HUES48 (cell line): ENCODE measurements at regions not wholly inside any gene's neighbourhood (a gene's known extent, or its start where the extent isn't known, plus 50 kb on each side); places are given as distances from the start of the nearest gene placed in this dataset.

Experiments
- H3K27ac ChIP-seq: one replicate; pipeline ENCODE4 v1.7.0; 2013; ENCODE audit warnings: low read depth, low read length, inconsistent platforms
- H3K27me3 ChIP-seq: 2 replicates; pipeline ENCODE4 v1.6.1; 2013; ENCODE audit warnings: mild to moderate bottlenecking, low read length; ENCODE audit not compliant: control insufficient read depth, insufficient read depth
- H3K36me3 ChIP-seq: 2 replicates; pipeline ENCODE4 v1.6.1; 2013; ENCODE audit warnings: low read length; ENCODE audit not compliant: control insufficient read depth, insufficient read depth
- H3K4me1 ChIP-seq: 2 replicates; pipeline ENCODE4 v1.6.1; 2013; ENCODE audit warnings: mild to moderate bottlenecking, low read length; ENCODE audit not compliant: control insufficient read depth, insufficient read depth
- H3K4me3 ChIP-seq: 2 replicates; pipeline ENCODE4 v1.5.1; 2013; ENCODE audit warnings: mild to moderate bottlenecking, low read depth, low read length
- H3K9ac ChIP-seq: 2 replicates; pipeline ENCODE4 v1.6.1; 2013; ENCODE audit warnings: mild to moderate bottlenecking, low read depth, low read length, moderate library complexity
- H3K9me3 ChIP-seq: 2 replicates; pipeline ENCODE4 v1.6.1; 2013; ENCODE audit warnings: low read length; ENCODE audit not compliant: control insufficient read depth, insufficient read depth

- Histone ChIP-seq H3K9ac (no peak overlapping the region), H3K9me3 (no peaks in the 10 kb centered on the region), H3K4me3 (no peak overlapping the region), H3K27me3 (no peaks in the 10 kb centered on the region), H3K27ac (no peak overlapping the region), H3K36me3 (no peaks in the 10 kb centered on the region), H3K4me1 (peaks cover 6% of the 10 kb centered on the region; the same call in 1 of the 2 replicates)
Measured at GRCh38 chr2:16043192-16043591, 102.8 kb downstream of the MYCN start.

GRCh38 chr2:16042201-16042700 lies 101.9 kb downstream of the MYCN start:
- Histone ChIP-seq H3K9ac (no peak overlapping the region), H3K27me3 (no peaks in the 10 kb centered on the region), H3K27ac (no peak overlapping the region), H3K4me1 (peaks cover 6% of the 10 kb centered on the region; the same call in 1 of the 2 replicates), H3K4me3 (no peak overlapping the region), H3K9me3 (no peaks in the 10 kb centered on the region), H3K36me3 (no peaks in the 10 kb centered on the region)

GRCh38 chr2:16040271-16041010 lies 100.1 kb downstream of the MYCN start:
- Histone ChIP-seq H3K4me1 (peaks cover 15% of the 10 kb centered on the region), H3K4me3 (no peak overlapping the region), H3K27me3 (no peaks in the 10 kb centered on the region), H3K27ac (no peak overlapping the region), H3K9me3 (no peaks in the 10 kb centered on the region), H3K36me3 (no peaks in the 10 kb centered on the region), H3K9ac (no peak overlapping the region)

- Histone ChIP-seq H3K27me3 (no peaks in the 10 kb centered on the region), H3K9me3 (no peaks in the 10 kb centered on the region)
Measured at GRCh38 chr2:16039823-16040222, 99.5 kb downstream of the MYCN start.

GRCh38 chr2:16039055-16039454 lies 98.7 kb downstream of the MYCN start:
- no peaks in the 10 kb centered on the region for H3K9me3 ChIP-seq
- H3K36me3 ChIP-seq: no peaks in the 10 kb centered on the region
- no peak overlapping the region for H3K27ac ChIP-seq
- H3K27me3 ChIP-seq: no peaks in the 10 kb centered on the region
- no peak overlapping the region for H3K4me3 ChIP-seq
- H3K4me1 ChIP-seq: peaks cover 15% of the 10 kb centered on the region
- no peak overlapping the region for H3K9ac ChIP-seq

More at GRCh38 chr2:16039823-16040222, 99.5 kb downstream of the MYCN start:
- H3K4me3 ChIP-seq: no peak overlapping the region
- no peaks in the 10 kb centered on the region for H3K36me3 ChIP-seq
- H3K27ac ChIP-seq: no peak overlapping the region
- no peak overlapping the region for H3K9ac ChIP-seq
- H3K4me1 ChIP-seq: peaks cover 15% of the 10 kb centered on the region

- Histone ChIP-seq H3K36me3 (no peaks in the 10 kb centered on the region), H3K9me3 (no peaks in the 10 kb centered on the region), H3K27ac (no peak overlapping the region), H3K4me3 (no peak overlapping the region), H3K9ac (no peak overlapping the region), H3K27me3 (no peaks in the 10 kb centered on the region), H3K4me1 (peaks cover 15% of the 10 kb centered on the region)
Measured at GRCh38 chr2:16038621-16039020, 98.3 kb downstream of the MYCN start.

- no peak overlapping the region for H3K27ac ChIP-seq
- H3K27me3 ChIP-seq: no peaks in the 10 kb centered on the region
- H3K36me3 ChIP-seq: no peaks in the 10 kb centered on the region
- H3K9me3 ChIP-seq: no peaks in the 10 kb centered on the region
- no peak overlapping the region for H3K4me3 ChIP-seq
- no peak overlapping the region for H3K9ac ChIP-seq
- peaks cover 15% of the 10 kb centered on the region for H3K4me1 ChIP-seq
Measured at GRCh38 chr2:16037808-16038457, 97.6 kb downstream of the MYCN start.

GRCh38 chr2:16036951-16037350 lies 96.6 kb downstream of the MYCN start:
- no peaks in the 10 kb centered on the region for H3K36me3 ChIP-seq
- H3K27me3 ChIP-seq: no peaks in the 10 kb centered on the region
- no peak overlapping the region for H3K9ac ChIP-seq
- peaks cover 15% of the 10 kb centered on the region for H3K4me1 ChIP-seq
- no peaks in the 10 kb centered on the region for H3K9me3 ChIP-seq
- no peak overlapping the region for H3K27ac ChIP-seq
- no peak overlapping the region for H3K4me3 ChIP-seq

GRCh38 chr2:16035747-16036745 lies 95.7 kb downstream of the MYCN start:
- Histone ChIP-seq H3K9ac (no peak overlapping the region), H3K9me3 (no peaks in the 10 kb centered on the region), H3K4me1 (peaks cover 15% of the 10 kb centered on the region), H3K27me3 (no peaks in the 10 kb centered on the region), H3K36me3 (no peaks in the 10 kb centered on the region), H3K27ac (no peak overlapping the region), H3K4me3 (no peak overlapping the region)

- H3K27me3 ChIP-seq: no peaks in the 10 kb centered on the region
- H3K9me3 ChIP-seq: no peaks in the 10 kb centered on the region
- no peak overlapping the region for H3K27ac ChIP-seq
- no peak overlapping the region for H3K4me3 ChIP-seq
- H3K9ac ChIP-seq: no peak overlapping the region
- H3K4me1 ChIP-seq: peaks cover 15% of the 10 kb centered on the region
- no peaks in the 10 kb centered on the region for H3K36me3 ChIP-seq
Measured at GRCh38 chr2:16034975-16035746, 94.8 kb downstream of the MYCN start.
